Vagina (tissue), 2 donors: ENCODE measurements at regions not wholly inside any gene's neighbourhood (a gene's known extent, or its start where the extent isn't known, plus 50 kb on each side); places are given as distances from the start of the nearest gene placed in this dataset.

ENCODE experiments used
- DNase-seq, 2 donors: peaks; one replicate each; pipeline ENCODE4 v3.0.0-alpha.2; 2017; ENCODE audit errors: extremely low spot score in 2 of 2
- H3K27ac ChIP-seq: fragments of 200-600 bp; sonication (generic); one replicate; pipeline ENCODE4 v1.5.1; 2019
- H3K27me3 ChIP-seq: fragments of 200-600 bp; sonication (generic); one replicate; pipeline ENCODE4 v1.5.1; 2019
- H3K36me3 ChIP-seq, 2 donors: fragments of 200-600 bp; sonication (generic); one replicate each; pipeline ENCODE4 v1.5.1; 2017 to 2019
- H3K4me1 ChIP-seq: fragments of 200-600 bp; sonication (generic); one replicate; pipeline ENCODE4 v1.5.1; 2019
- H3K4me3 ChIP-seq, 2 donors: fragments of 200-600 bp; sonication (generic); 1 replicate in 1 of 2; 2 replicates in 1 of 2; pipeline ENCODE4 v1.5.1; 2016 to 2019
- H3K9me3 ChIP-seq: fragments of 200-600 bp; sonication (generic); one replicate; pipeline ENCODE4 v1.5.1; 2019
- CTCF ChIP-seq, 3 experiments: fragments of 450-650 bp in 2 of 3; fragments of 200-600 bp in 1 of 3; sonication (generic) in 1 of 3; IDR thresholded peaks; one replicate each; pipeline ENCODE4 v1.5.1; 2017 to 2019; ENCODE audit warnings: antibody characterized with exemption in 3 of 3, mild to moderate bottlenecking in 2 of 3, moderate library complexity in 2 of 3
- POLR2A ChIP-seq, 2 donors: fragments of 450-650 bp; IDR thresholded peaks; one replicate each; pipeline ENCODE4 v1.6.1; 2017; ENCODE audit warnings: antibody characterized with exemption in 2 of 2, mild to moderate bottlenecking in 2 of 2, moderate library complexity in 2 of 2
- POLR2AphosphoS5 ChIP-seq, 2 donors: sonication (generic); formaldehyde crosslinking; IDR thresholded peaks; one replicate each; pipeline ENCODE4 v1.9.0; 2017; ENCODE audit warnings: antibody characterized with exemption in 2 of 2, mild to moderate bottlenecking in 2 of 2, low read depth in 1 of 2; ENCODE audit not compliant: insufficient read depth in 1 of 2
- intact Hi-C: fragments of 100-400 bp; cut with DNase I; formaldehyde crosslinking; loops from one replicate; pipeline ENCODE4 v1.15.1; 2023

DNA sequence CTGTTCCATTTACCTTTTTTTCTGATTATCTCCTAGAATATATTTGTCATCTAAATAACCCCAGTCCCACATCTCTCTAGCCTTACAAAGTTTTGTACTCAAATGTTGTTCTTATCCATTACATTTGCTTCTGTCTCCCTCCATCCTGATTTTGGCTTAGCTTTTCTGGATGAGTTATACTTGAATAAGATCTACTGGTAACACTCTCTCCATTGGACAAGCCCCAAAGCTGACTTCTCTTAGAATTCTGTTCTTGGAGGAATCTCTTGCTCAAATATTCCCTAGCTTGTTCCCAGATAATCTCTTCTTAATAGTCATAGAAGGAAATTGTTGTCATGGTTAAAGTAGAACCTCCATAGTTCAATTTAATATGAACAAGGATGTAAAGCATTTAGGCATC, 115.5 kb upstream of the HS3ST1 start:
- no peaks in the 10 kb centered on the region for H3K9me3 ChIP-seq
- no peak overlapping the region for H3K4me3 ChIP-seq

DNA sequence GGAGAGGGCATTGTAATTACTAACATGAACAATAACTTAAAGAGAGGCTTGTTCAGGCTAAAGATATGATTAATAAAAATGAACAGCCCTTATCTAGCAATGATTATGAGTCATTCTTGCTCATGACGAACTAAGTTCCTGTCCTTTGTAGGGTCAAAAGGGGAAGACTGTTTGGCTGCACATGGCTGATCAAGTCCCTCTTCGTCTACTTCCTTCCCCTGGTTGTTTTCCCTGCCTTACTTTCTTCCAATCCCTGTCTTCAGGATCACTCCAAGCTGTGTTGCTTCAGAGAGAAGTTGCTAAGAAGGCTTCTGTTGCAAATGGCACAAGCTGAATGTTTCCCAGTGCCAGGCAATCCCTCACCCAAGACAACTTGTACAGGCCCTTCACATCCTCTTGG, 115.0 kb upstream of the HS3ST1 start:
- H3K36me3 ChIP-seq, result no peaks in the 10 kb centered on the region
- no peaks in the 10 kb centered on the region for H3K4me1 ChIP-seq
- no peak for TF ChIP-seq POLR2AphosphoS5 (IDR thresholded peaks at IDR 0.05; ENCODE audit: insufficient read depth in 1 of 2, low read depth in 1 of 2)
- TF ChIP-seq POLR2A (IDR thresholded peaks at IDR 0.05), result no peak
- TF ChIP-seq CTCF (IDR thresholded peaks at IDR 0.05), result no peak
- H3K27me3 ChIP-seq, result no peaks in the 10 kb centered on the region
- H3K27ac ChIP-seq, result no peak overlapping the region
- no peak for DNase-seq
- intact Hi-C loops, result no loop called here
- H3K4me3 ChIP-seq, result no peak overlapping the region
- no peaks in the 10 kb centered on the region for H3K9me3 ChIP-seq

More for the DNA sequence above, 115.5 kb upstream of the HS3ST1 start:
- Histone ChIP-seq H3K27me3 (no peaks in the 10 kb centered on the region), H3K27ac (no peak overlapping the region), H3K4me1 (no peaks in the 10 kb centered on the region), H3K36me3 (no peaks in the 10 kb centered on the region)
- TF ChIP-seq CTCF (IDR thresholded peaks at IDR 0.05) (no peak), POLR2AphosphoS5 (IDR thresholded peaks at IDR 0.05; ENCODE audit: insufficient read depth in 1 of 2, low read depth in 1 of 2) (no peak), POLR2A (IDR thresholded peaks at IDR 0.05) (no peak)
- intact Hi-C loops, result no loop called here
- DNase-seq, result no peak

DNA sequence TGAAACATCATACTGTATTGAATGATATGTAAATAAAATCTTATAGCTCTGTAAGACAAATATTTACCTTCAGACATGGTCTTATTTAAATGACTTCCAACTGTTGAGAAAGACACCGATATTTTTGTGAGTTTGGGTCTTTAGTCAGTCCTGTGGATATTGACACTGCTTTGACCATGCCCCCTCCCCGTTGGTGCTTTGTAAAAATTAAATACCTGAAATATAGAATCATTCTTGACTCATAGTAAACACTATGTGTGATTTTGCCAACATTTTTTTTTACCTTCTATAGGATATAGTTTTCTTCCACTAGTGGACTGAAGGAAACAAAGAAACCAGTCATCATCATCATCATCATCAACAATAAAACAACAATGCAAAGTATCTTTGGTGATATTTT, 114.3 kb upstream of the HS3ST1 start:
- no peaks in the 10 kb centered on the region for H3K36me3 ChIP-seq
- no peak for DNase-seq
- no peaks in the 10 kb centered on the region for H3K9me3 ChIP-seq
- H3K4me3 ChIP-seq, result no peak overlapping the region
- H3K27ac ChIP-seq, result no peak overlapping the region
- H3K27me3 ChIP-seq, result no peaks in the 10 kb centered on the region
- intact Hi-C loops, result no loop called here
- no peak for TF ChIP-seq POLR2A (IDR thresholded peaks at IDR 0.05)
- TF ChIP-seq CTCF (IDR thresholded peaks at IDR 0.05), result no peak
- no peaks in the 10 kb centered on the region for H3K4me1 ChIP-seq

- TF ChIP-seq CTCF (IDR thresholded peaks at IDR 0.05) (no peak), POLR2A (IDR thresholded peaks at IDR 0.05) (no peak)
- no peak overlapping the region for H3K27ac ChIP-seq
- intact Hi-C loops, result no loop called here
- no peak for DNase-seq
- H3K4me1 ChIP-seq, result no peaks in the 10 kb centered on the region
- no peaks in the 10 kb centered on the region for H3K9me3 ChIP-seq
- H3K27me3 ChIP-seq, result no peaks in the 10 kb centered on the region
- H3K4me3 ChIP-seq, result no peak overlapping the region
- no peaks in the 10 kb centered on the region for H3K36me3 ChIP-seq
These were observed 109.2 kb upstream of the HS3ST1 start for GRCh38 chr4:11537846-11538245.

- H3K4me1 ChIP-seq, result no peaks in the 10 kb centered on the region
- H3K9me3 ChIP-seq, result no peaks in the 10 kb centered on the region
- no peaks in the 10 kb centered on the region for H3K36me3 ChIP-seq
- intact Hi-C loops, result no loop called here
- no peaks in the 10 kb centered on the region for H3K27me3 ChIP-seq
- H3K4me3 ChIP-seq, result no peak overlapping the region
- DNase-seq, result no peak
- no peak for TF ChIP-seq POLR2A (IDR thresholded peaks at IDR 0.05)
- no peak for TF ChIP-seq POLR2AphosphoS5 (IDR thresholded peaks at IDR 0.05; ENCODE audit: insufficient read depth in 1 of 2, low read depth in 1 of 2)
- no peak for TF ChIP-seq CTCF (IDR thresholded peaks at IDR 0.05)
- no peak overlapping the region for H3K27ac ChIP-seq
These were observed 106.6 kb upstream of the HS3ST1 start for GRCh38 chr4:11535333-11535732.
